ENCODE measurements at regions not wholly inside any gene's neighbourhood (a gene's known extent, or its start where the extent isn't known, plus 50 kb on each side); places are given as distances from the start of the nearest gene placed in this dataset.

- DNase-seq (ENCODE audit: low spot score): no peak
These were observed 133.4 kb upstream of the OSR1 start for GRCh38 chr2:19491796-19492195.

GRCh38 chr2:19490846-19491435, 132.5 kb upstream of the OSR1 start:
- no peak for DNase-seq (ENCODE audit: low spot score)

- peak; percentile 74 for DNase-seq (ENCODE audit: low spot score)
These were observed 129.7 kb upstream of the OSR1 start for GRCh38 chr2:19488009-19488691.

GRCh38 chr2:19484736-19485135, 126.3 kb upstream of the OSR1 start:
- DNase-seq (ENCODE audit: low spot score): no peak

GRCh38 chr2:19480673-19481072, 122.2 kb upstream of the OSR1 start:
- DNase-seq (ENCODE audit: low spot score): no peak

- no peak for DNase-seq (ENCODE audit: low spot score)
These were observed 121.2 kb upstream of the OSR1 start for GRCh38 chr2:19479666-19480065.

GRCh38 chr2:19478409-19478808, 120.0 kb upstream of the OSR1 start:
- no peak for DNase-seq (ENCODE audit: low spot score)

- no peak for DNase-seq (ENCODE audit: low spot score)
These were observed 117.9 kb upstream of the OSR1 start for GRCh38 chr2:19476327-19476726.

- peak; percentile 72 for DNase-seq (ENCODE audit: low spot score)
These were observed 115.7 kb upstream of the OSR1 start for GRCh38 chr2:19474128-19474527.

GRCh38 chr2:19473350-19473749, 114.9 kb upstream of the OSR1 start:
- no peak for DNase-seq (ENCODE audit: low spot score)

GRCh38 chr2:19472391-19472978, 114.1 kb upstream of the OSR1 start:
- DNase-seq (ENCODE audit: low spot score): no peak

- no peak for DNase-seq (ENCODE audit: low spot score)
These were observed 113.1 kb upstream of the OSR1 start for GRCh38 chr2:19471491-19471890.

GRCh38 chr2:19465978-19466377, 107.6 kb upstream of the OSR1 start:
- no peak for DNase-seq (ENCODE audit: low spot score)

- no peak for DNase-seq (ENCODE audit: low spot score)
These were observed 103.8 kb upstream of the OSR1 start for GRCh38 chr2:19462256-19462645.

- no peak for DNase-seq (ENCODE audit: low spot score)
These were observed 103.3 kb upstream of the OSR1 start for GRCh38 chr2:19461504-19462255.

- DNase-seq (ENCODE audit: low spot score): no peak
These were observed 102.3 kb upstream of the OSR1 start for GRCh38 chr2:19460761-19461160.

GRCh38 chr2:19458427-19459003, 100.1 kb upstream of the OSR1 start:
- DNase-seq (ENCODE audit: low spot score): no peak

- no peak for DNase-seq (ENCODE audit: low spot score)
These were observed 99.4 kb upstream of the OSR1 start for GRCh38 chr2:19457809-19458208.

- no peak for DNase-seq (ENCODE audit: low spot score)
These were observed 98.4 kb upstream of the OSR1 start for GRCh38 chr2:19456705-19457309.

GRCh38 chr2:19454125-19454524, 95.7 kb upstream of the OSR1 start:
- no peak for DNase-seq (ENCODE audit: low spot score)

- DNase-seq (ENCODE audit: low spot score): no peak
These were observed 84.3 kb upstream of the OSR1 start for GRCh38 chr2:19442731-19443130.

- DNase-seq (ENCODE audit: low spot score): no peak
These were observed 80.7 kb upstream of the OSR1 start for GRCh38 chr2:19439081-19439480.

Data from activated CD4-positive, alpha-beta T cell treated with anti-CD3 and anti-CD28 coated beads, Interleukin-2, Interleukin-4, amounts not matched to agents 100 ng/mL and 50 ng/mL, durations not matched to agents 16 hours and 8 hours (primary cell).